Psoas muscle (tissue), 7 donors: ENCODE measurements at regions not wholly inside any gene's neighbourhood (a gene's known extent, or its start where the extent isn't known, plus 50 kb on each side); places are given as distances from the start of the nearest gene placed in this dataset.

ENCODE experiments used
- ATAC-seq, 4 donors: fragments of 200-7000 bp; cut with Tn5 transposase; one replicate each; pipeline ENCODE4 v1.9.1; 2020; ENCODE audit warnings: moderate library complexity in 3 of 4, mild to moderate bottlenecking in 2 of 4
- DNase-seq, 2 donors: peaks; one replicate each; pipeline ENCODE4 v3.0.0-alpha.2; 2020
- H3K27ac ChIP-seq: fragments of 200-600 bp; one replicate; pipeline ENCODE4 v1.8.0; 2022
- H3K27me3 ChIP-seq, 3 donors: fragments of 200-600 bp in 1 of 3; one replicate each; pipeline versions ENCODE4 v1.6.1 to v1.8.0; 2013 to 2022; ENCODE audit warnings: low read length in 2 of 3, mild to moderate bottlenecking in 2 of 3, moderate library complexity in 1 of 3; ENCODE audit not compliant: insufficient read depth in 3 of 3
- H3K36me3 ChIP-seq, 2 donors: fragments of 200-600 bp in 1 of 2; one replicate each; pipeline versions ENCODE4 v1.6.1 to v1.8.0; 2013 to 2022; ENCODE audit warnings: low read depth in 1 of 2, mild to moderate bottlenecking in 1 of 2, moderate library complexity in 1 of 2; ENCODE audit not compliant: insufficient read depth in 1 of 2
- H3K4me1 ChIP-seq: fragments of 200-600 bp; one replicate; pipeline ENCODE4 v1.8.0; 2022
- H3K4me3 ChIP-seq: fragments of 200-600 bp; one replicate; pipeline ENCODE4 v1.8.0; 2022; ENCODE audit warnings: mild to moderate bottlenecking
- H3K9me3 ChIP-seq: fragments of 200-600 bp; one replicate; pipeline ENCODE4 v1.8.0; 2022
- CTCF ChIP-seq: fragments of 200-600 bp; IDR thresholded peaks from one replicate; pipeline ENCODE4 v1.8.0; 2022; ENCODE audit warnings: antibody characterized with exemption
- WGBS, 3 donors: extraction: QIAGEN DNeasy Blood & Tissue Kit; methylation state at CpG; one replicate each; pipeline versions ENCODE4 v1.1.6 to v1.1.7; 2013; 5-methylcytosine and 5-hydroxymethylcytosine counted together
- intact Hi-C, 2 donors: fragments of 100-400 bp; cut with DNase I; formaldehyde crosslinking; loops; one replicate each; pipeline versions ENCODE4 v1.11.0 to v1.14.2; 2022
- donor health status: healthy with polysubstance abuse.
- donor health status: DM: no; HTN: no; CAD: no; lungs with moderate emphysema.
- donor health status: Bipolar disorder and iron deficiency.
- donor health status: healthy.
- donor health status: DM: yes; HTN: yes; CAD: no.
- donor health status: DM: no; HTN: no; CAD: no.
- donor health status: DM: yes; HTN: yes; CAD: no.

GRCh38 chr15:69891070-69891536 is 206.6 kb downstream of the TLE3 start:
- Histone ChIP-seq H3K27me3 (peaks cover 0 to 8% (median 2%) of the 10 kb centered on the region in 3 donors), H3K27ac (no peak overlapping the region), H3K4me1 (peaks cover 5% of the 10 kb centered on the region), H3K9me3 (no peaks in the 10 kb centered on the region), H3K4me3 (no peak overlapping the region), H3K36me3 (no peaks in the 10 kb centered on the region)
- intact Hi-C loops: loop anchor here in 1 of 2 donors (5.0 kb wide), 1 partner anchor 211 kb away; no protein-coding TSS in a partner anchor
- no peak for TF ChIP-seq CTCF
- ATAC-seq (no peak), DNase-seq (no peak)
- WGBS, 3 donors: 77 to 89% (median 81%) methylated on average over 5 of the region's 5 CpGs

GRCh38 chr15:69891606-69892005 is 206.1 kb downstream of the TLE3 start:
- peaks cover 5% of the 10 kb centered on the region for H3K4me1 ChIP-seq
- no peak for DNase-seq
- no peaks in the 10 kb centered on the region for H3K9me3 ChIP-seq
- peaks cover 0 to 8% (median 2%) of the 10 kb centered on the region in 3 donors for H3K27me3 ChIP-seq
- intact Hi-C loops: loop anchor here in 1 of 2 donors (5.0 kb wide), 1 partner anchor 211 kb away; no protein-coding TSS in a partner anchor
- H3K27ac ChIP-seq: no peak overlapping the region
- 86 to 89% (median 88%) methylated on average over 7 of the region's 7 CpGs for WGBS, 3 donors
- no peak for TF ChIP-seq CTCF
- H3K36me3 ChIP-seq: no peaks in the 10 kb centered on the region
- H3K4me3 ChIP-seq: no peak overlapping the region
- ATAC-seq: no peak

GRCh38 chr15:69892351-69892750 is 205.4 kb downstream of the TLE3 start:
- H3K4me3 ChIP-seq: no peak overlapping the region
- 60 to 85% (median 68%) methylated on average over 4 of the region's 4 CpGs for WGBS, 3 donors
- H3K9me3 ChIP-seq: no peaks in the 10 kb centered on the region
- no peak for ATAC-seq
- DNase-seq: no peak
- H3K27me3 ChIP-seq: peaks cover 0 to 8% (median 2%) of the 10 kb centered on the region in 3 donors
- H3K4me1 ChIP-seq: peaks cover 5% of the 10 kb centered on the region
- H3K27ac ChIP-seq: no peak overlapping the region
- intact Hi-C loops: loop anchor here in 1 of 2 donors (5.0 kb wide), 1 partner anchor 210 kb away; no protein-coding TSS in a partner anchor
- H3K36me3 ChIP-seq: no peaks in the 10 kb centered on the region
- no peak for TF ChIP-seq CTCF

- WGBS, 3 donors: 68 to 91% (median 69%) methylated on average over 2 of the region's 2 CpGs
- Histone ChIP-seq H3K4me3 (no peak overlapping the region), H3K27ac (no peak overlapping the region), H3K4me1 (peaks cover 5% of the 10 kb centered on the region), H3K27me3 (peaks cover 0 to 8% (median 2%) of the 10 kb centered on the region in 3 donors), H3K36me3 (no peaks in the 10 kb centered on the region), H3K9me3 (no peaks in the 10 kb centered on the region)
- no peak for ATAC-seq
- DNase-seq: no peak
- TF ChIP-seq CTCF: no peak
- intact Hi-C loops: loop anchor here in 1 of 2 donors (5.0 kb wide), 1 partner anchor 209 kb away; no protein-coding TSS in a partner anchor
These were observed 204.6 kb downstream of the TLE3 start for GRCh38 chr15:69893086-69893485.

- Histone ChIP-seq H3K4me3 (no peak overlapping the region), H3K27me3 (peaks cover 0 to 8% (median 2%) of the 10 kb centered on the region in 3 donors), H3K36me3 (no peaks in the 10 kb centered on the region), H3K27ac (no peak overlapping the region), H3K9me3 (no peaks in the 10 kb centered on the region), H3K4me1 (peaks cover 5% of the 10 kb centered on the region)
- ATAC-seq (peak; percentile 89 to 98 (median 93)), DNase-seq (peak; percentile 67 to 80)
- TF ChIP-seq CTCF: no peak
- WGBS, 3 donors: 9 to 31% (median 17%) methylated on average over 2 of the region's 2 CpGs
- intact Hi-C loops: loop anchor here in 1 of 2 donors (5.0 kb wide), 1 partner anchor 208 kb away; no protein-coding TSS in a partner anchor
These were observed 203.9 kb downstream of the TLE3 start for GRCh38 chr15:69893863-69894262.
